ENCODE measurements at regions not wholly inside any gene's neighbourhood (a gene's known extent, or its start where the extent isn't known, plus 50 kb on each side); places are given as distances from the start of the nearest gene placed in this dataset.
A peak's percentile ranks its signal among the peaks of the same experiment; 100 is the strongest.

DNA sequence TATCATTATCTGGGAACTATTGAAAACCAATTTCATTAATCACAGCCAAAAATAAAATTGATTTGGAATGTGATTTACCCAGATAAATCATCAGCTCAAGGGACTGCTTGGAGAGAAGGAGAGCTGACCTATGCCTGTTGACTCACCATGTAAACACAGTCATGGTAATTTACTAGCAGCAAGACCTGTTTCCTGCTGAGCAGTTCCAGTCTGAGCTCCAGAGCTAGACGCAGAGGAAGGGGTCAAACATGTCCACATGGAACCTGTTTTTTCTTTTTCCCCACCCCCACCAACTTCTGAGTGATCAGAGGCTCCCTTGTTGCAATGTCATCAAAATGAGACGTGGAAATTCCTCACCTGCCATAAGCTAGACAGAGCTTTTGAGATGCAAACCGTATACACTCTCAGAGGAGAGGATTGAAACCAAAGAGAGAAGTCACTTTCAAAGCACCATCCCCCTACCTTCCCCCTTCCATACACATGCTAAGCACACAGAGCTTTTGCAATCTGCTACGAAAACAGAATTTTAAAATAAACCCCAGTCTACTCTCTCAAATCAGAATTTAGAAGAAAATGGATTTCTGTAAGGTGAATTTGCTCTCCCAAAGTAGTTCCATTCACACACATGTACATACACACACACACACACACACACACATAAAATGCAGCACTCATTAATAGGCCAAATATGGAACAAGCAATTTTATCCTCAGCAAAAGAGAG lies 55.9 kb upstream of the PTGFRN start:
- no peaks in the 10 kb centered on the region for H3K9me3 ChIP-seq (ENCODE audit: low read length)
- H3F3A ChIP-seq (ENCODE audit: insufficient read depth, low read length, poor library complexity, severe bottlenecking) = no peaks in the 10 kb centered on the region
- peak overlapping the region; percentile 50 for H3K9ac ChIP-seq (ENCODE audit: low read length)
- H3K4me2 ChIP-seq (ENCODE audit: low read length) = peak overlapping the region; percentile 52
- H3K9me2 ChIP-seq (ENCODE audit: insufficient read depth, low read length) = no peaks in the 10 kb centered on the region
- no peaks in the 10 kb centered on the region for H4K20me1 ChIP-seq (ENCODE audit: insufficient read depth)
- H3K4me3 ChIP-seq (ENCODE audit: low read length) = peak overlapping the region; percentile 39
- peak overlapping the region; percentile 79 for H3K27ac ChIP-seq (ENCODE audit: low read length)
- no peaks in the 10 kb centered on the region for H3K79me2 ChIP-seq (replicated peaks; ENCODE audit: insufficient read depth, low read length)
- H3K27me3 ChIP-seq (ENCODE audit: insufficient read depth, low read depth, low read length) = no peaks in the 10 kb centered on the region
- TF ChIP-seq, protein P1, sequence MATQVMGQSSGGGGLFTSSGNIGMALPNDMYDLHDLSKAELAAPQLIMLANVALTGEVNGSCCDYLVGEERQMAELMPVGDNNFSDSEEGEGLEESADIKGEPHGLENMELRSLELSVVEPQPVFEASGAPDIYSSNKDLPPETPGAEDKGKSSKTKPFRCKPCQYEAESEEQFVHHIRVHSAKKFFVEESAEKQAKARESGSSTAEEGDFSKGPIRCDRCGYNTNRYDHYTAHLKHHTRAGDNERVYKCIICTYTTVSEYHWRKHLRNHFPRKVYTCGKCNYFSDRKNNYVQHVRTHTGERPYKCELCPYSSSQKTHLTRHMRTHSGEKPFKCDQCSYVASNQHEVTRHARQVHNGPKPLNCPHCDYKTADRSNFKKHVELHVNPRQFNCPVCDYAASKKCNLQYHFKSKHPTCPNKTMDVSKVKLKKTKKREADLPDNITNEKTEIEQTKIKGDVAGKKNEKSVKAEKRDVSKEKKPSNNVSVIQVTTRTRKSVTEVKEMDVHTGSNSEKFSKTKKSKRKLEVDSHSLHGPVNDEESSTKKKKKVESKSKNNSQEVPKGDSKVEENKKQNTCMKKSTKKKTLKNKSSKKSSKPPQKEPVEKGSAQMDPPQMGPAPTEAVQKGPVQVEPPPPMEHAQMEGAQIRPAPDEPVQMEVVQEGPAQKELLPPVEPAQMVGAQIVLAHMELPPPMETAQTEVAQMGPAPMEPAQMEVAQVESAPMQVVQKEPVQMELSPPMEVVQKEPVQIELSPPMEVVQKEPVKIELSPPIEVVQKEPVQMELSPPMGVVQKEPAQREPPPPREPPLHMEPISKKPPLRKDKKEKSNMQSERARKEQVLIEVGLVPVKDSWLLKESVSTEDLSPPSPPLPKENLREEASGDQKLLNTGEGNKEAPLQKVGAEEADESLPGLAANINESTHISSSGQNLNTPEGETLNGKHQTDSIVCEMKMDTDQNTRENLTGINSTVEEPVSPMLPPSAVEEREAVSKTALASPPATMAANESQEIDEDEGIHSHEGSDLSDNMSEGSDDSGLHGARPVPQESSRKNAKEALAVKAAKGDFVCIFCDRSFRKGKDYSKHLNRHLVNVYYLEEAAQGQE (IDR thresholded peaks at IDR 0.05; ENCODE audit: borderline replicate concordance) = peak; percentile 54
- TF ChIP-seq EP300 (conservative IDR thresholded peaks at IDR 0.05; ENCODE audit: poor library complexity, severe bottlenecking) (peak; percentile 60), POLR2AphosphoS5 (IDR thresholded peaks at IDR 0.05) (no peak), EZH2 (IDR thresholded peaks at IDR 0.05; ENCODE audit: borderline replicate concordance, insufficient read depth, low read length, poor library complexity, severe bottlenecking) (no peak), SMC3 (conservative IDR thresholded peaks at IDR 0.05; ENCODE audit: poor library complexity) (no peak), CTCF (IDR thresholded peaks at IDR 0.05; ENCODE audit: poor library complexity, severe bottlenecking) (no peak), TAF1 (IDR thresholded peaks at IDR 0.05; ENCODE audit: low read depth) (no peak), RAD21 (conservative IDR thresholded peaks at IDR 0.05) (no peak), MXI1 (conservative IDR thresholded peaks at IDR 0.05; ENCODE audit: poor library complexity, severe bottlenecking) (peak; percentile 28)
- H2AFZ ChIP-seq (ENCODE audit: low read depth, low read length) = no peak overlapping the region
- H3K36me3 ChIP-seq (ENCODE audit: insufficient read depth, low read length) = no peaks in the 10 kb centered on the region

DNA sequence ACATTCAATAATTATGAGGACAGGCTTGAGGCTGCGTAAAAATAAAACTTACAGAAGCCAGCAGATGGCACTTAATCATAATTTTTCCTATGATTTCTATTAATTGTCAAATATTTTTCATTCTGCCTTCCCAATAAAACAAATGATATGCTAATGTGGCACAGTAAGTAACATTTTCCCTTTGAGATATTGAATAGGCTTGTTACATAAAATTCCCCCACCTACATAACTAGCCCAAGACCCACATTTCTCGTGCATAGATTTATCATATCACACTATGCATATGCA lies 55.4 kb upstream of the PTGFRN start:
- H3K36me3 ChIP-seq (ENCODE audit: insufficient read depth, low read length) = no peaks in the 10 kb centered on the region
- H3F3A ChIP-seq (ENCODE audit: insufficient read depth, low read length, poor library complexity, severe bottlenecking) = no peaks in the 10 kb centered on the region
- peak overlapping the region; percentile 52 for H3K4me2 ChIP-seq (ENCODE audit: low read length)
- no peaks in the 10 kb centered on the region for H4K20me1 ChIP-seq (ENCODE audit: insufficient read depth)
- peak overlapping the region; percentile 39 for H3K4me3 ChIP-seq (ENCODE audit: low read length)
- H3K9ac ChIP-seq (ENCODE audit: low read length) = peak overlapping the region; percentile 50
- H3K9me3 ChIP-seq (ENCODE audit: low read length) = no peaks in the 10 kb centered on the region
- no peaks in the 10 kb centered on the region for H3K9me2 ChIP-seq (ENCODE audit: insufficient read depth, low read length)
- H3K79me2 ChIP-seq (replicated peaks; ENCODE audit: insufficient read depth, low read length) = no peaks in the 10 kb centered on the region
- peak overlapping the region; percentile 79 for H3K27ac ChIP-seq (ENCODE audit: low read length)
- TF ChIP-seq CTCF (IDR thresholded peaks at IDR 0.05; ENCODE audit: poor library complexity, severe bottlenecking) (peak; percentile 56), SMC3 (conservative IDR thresholded peaks at IDR 0.05; ENCODE audit: poor library complexity) (peak; percentile 55), RAD21 (conservative IDR thresholded peaks at IDR 0.05) (peak; percentile 55), EP300 (conservative IDR thresholded peaks at IDR 0.05; ENCODE audit: poor library complexity, severe bottlenecking) (no peak)
- no peaks in the 10 kb centered on the region for H3K27me3 ChIP-seq (ENCODE audit: insufficient read depth, low read depth, low read length)
- no peak overlapping the region for H2AFZ ChIP-seq (ENCODE audit: low read depth, low read length)

Data from neural cell (in vitro differentiated cells).